ENCODE measurements at regions not wholly inside any gene's neighbourhood (a gene's known extent, or its start where the extent isn't known, plus 50 kb on each side); places are given as distances from the start of the nearest gene placed in this dataset.
"Not testable (repeated sequence)": the region's sequence is repeated elsewhere in the genome, so short reads cannot be mapped to it uniquely, and the experiment has no call there.

DNA sequence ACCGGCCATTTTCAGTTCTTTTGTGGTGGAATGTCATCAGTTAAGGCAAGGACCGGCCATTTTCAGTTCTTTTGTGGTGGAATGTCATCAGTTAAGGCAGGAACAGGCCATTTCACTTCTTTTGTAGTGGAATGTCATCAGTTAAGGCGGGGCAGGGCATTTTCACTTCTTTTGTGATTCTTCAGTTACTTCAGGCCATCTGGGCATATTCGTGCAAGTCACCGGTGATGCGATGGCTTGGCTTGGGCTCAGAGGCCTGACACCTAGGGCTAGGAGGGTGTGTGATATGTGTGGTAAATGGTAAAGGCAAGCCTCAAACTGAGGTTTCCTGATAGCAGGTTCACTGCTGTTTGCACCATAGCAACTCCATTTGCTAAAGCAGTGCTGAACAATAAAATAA lies 293.2 kb upstream of the SEMA6A start:
- TF ChIP-seq, protein P1, sequence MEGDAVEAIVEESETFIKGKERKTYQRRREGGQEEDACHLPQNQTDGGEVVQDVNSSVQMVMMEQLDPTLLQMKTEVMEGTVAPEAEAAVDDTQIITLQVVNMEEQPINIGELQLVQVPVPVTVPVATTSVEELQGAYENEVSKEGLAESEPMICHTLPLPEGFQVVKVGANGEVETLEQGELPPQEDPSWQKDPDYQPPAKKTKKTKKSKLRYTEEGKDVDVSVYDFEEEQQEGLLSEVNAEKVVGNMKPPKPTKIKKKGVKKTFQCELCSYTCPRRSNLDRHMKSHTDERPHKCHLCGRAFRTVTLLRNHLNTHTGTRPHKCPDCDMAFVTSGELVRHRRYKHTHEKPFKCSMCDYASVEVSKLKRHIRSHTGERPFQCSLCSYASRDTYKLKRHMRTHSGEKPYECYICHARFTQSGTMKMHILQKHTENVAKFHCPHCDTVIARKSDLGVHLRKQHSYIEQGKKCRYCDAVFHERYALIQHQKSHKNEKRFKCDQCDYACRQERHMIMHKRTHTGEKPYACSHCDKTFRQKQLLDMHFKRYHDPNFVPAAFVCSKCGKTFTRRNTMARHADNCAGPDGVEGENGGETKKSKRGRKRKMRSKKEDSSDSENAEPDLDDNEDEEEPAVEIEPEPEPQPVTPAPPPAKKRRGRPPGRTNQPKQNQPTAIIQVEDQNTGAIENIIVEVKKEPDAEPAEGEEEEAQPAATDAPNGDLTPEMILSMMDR (IDR thresholded peaks at IDR 0.05): not testable (repeated sequence)
- not testable (repeated sequence) for TF ChIP-seq POLR2A, POLR2AphosphoS5 (IDR thresholded peaks at IDR 0.05)
